Breast epithelium (tissue), 3 donors: ENCODE measurements at regions not wholly inside any gene's neighbourhood (a gene's known extent, or its start where the extent isn't known, plus 50 kb on each side); places are given as distances from the start of the nearest gene placed in this dataset.

ENCODE experiments used
- CTCF ChIP-seq, 3 donors: fragments of 450-650 bp; IDR thresholded peaks; one replicate each; pipeline ENCODE4 v1.5.1; 2016 to 2017; ENCODE audit warnings: antibody characterized with exemption in 3 of 3, mild to moderate bottlenecking in 3 of 3, moderate library complexity in 3 of 3
- POLR2A ChIP-seq: fragments of 450-650 bp; IDR thresholded peaks from one replicate; pipeline ENCODE4 v1.6.1; 2016; ENCODE audit warnings: antibody characterized with exemption, mild to moderate bottlenecking, moderate library complexity
- POLR2AphosphoS5 ChIP-seq, 3 donors: sonication (generic); formaldehyde crosslinking; IDR thresholded peaks; one replicate each; pipeline ENCODE4 v1.6.1; 2017; ENCODE audit warnings: antibody characterized with exemption in 3 of 3

GRCh38 chr4:140211693-140212092 lies 57.7 kb upstream of the MAML3 start:
- no peak for TF ChIP-seq POLR2A
- TF ChIP-seq CTCF (IDR thresholded peaks at IDR 0.05), result no peak
- TF ChIP-seq POLR2AphosphoS5 (IDR thresholded peaks at IDR 0.05), result no peak
